SK-N-SH (cell line): ENCODE measurements at regions not wholly inside any gene's neighbourhood (a gene's known extent, or its start where the extent isn't known, plus 50 kb on each side); places are given as distances from the start of the nearest gene placed in this dataset.

Experiments used
- CTCF ChIA-PET: fragments of 300-600, 350-600 bp; formaldehyde crosslinking; extraction: SDS; loops from one replicate; lab custom pipeline; 2021; lab: Yijun Ruan, JAX
- POLR2A ChIA-PET: fragments of 350-600 bp; sonication (Branson Sonifier 250); formaldehyde crosslinking; extraction: SDS; loops from one replicate; lab custom pipeline; 2020; ENCODE audit warnings: antibody characterized with exemption, inconsistent platforms; lab: Yijun Ruan, JAX
- DNase-seq: peaks from one replicate; pipeline ENCODE4 v3.0.0; 2012
- H2AFZ ChIP-seq: fragments of 200-600 bp; sonication (generic); 2 replicates; pipeline ENCODE4 v1.8.1; 2016; ENCODE audit warnings: antibody characterized with exemption, mild to moderate bottlenecking, low read depth
- H3F3A ChIP-seq: fragments of 200-600 bp; sonication (generic); replicated peaks from 2 replicates; pipeline ENCODE3; 2016; ENCODE audit warnings: antibody characterized with exemption, mild to moderate bottlenecking; ENCODE audit not compliant: insufficient read depth
- H3K27ac ChIP-seq, 2 experiments: fragments of 200-500 bp in 1 of 2; fragments of 200-600 bp in 1 of 2; sonication (Bioruptor generic) in 1 of 2; sonication (generic), shearing (Covaris generic) in 1 of 2; 2 replicates each; pipeline versions ENCODE4 v1.5.1 to v1.6.1; 2014 to 2016; ENCODE audit warnings: low read depth in 2 of 2, inconsistent platforms in 1 of 2, low read length in 1 of 2, mild to moderate bottlenecking in 1 of 2, mixed read lengths in 1 of 2
- H3K27me3 ChIP-seq: fragments of 200-600 bp; sonication (generic), shearing (Covaris generic); 2 replicates; pipeline ENCODE4 v1.6.1; 2016; ENCODE audit warnings: mixed run types; ENCODE audit not compliant: insufficient read depth
- H3K36me3 ChIP-seq, 2 experiments: fragments of 200-500 bp in 1 of 2; fragments of 200-600 bp in 1 of 2; sonication (Bioruptor generic) in 1 of 2; sonication (generic) in 1 of 2; replicated peaks in 1 of 2; 2 replicates each; pipeline versions ENCODE3 to v1.5.1; 2014 to 2016; ENCODE audit warnings: low read length in 1 of 2, mild to moderate bottlenecking in 1 of 2; ENCODE audit not compliant: insufficient read depth in 2 of 2, control insufficient read depth in 1 of 2
- H3K4me1 ChIP-seq, 2 experiments: fragments of 200-500 bp in 1 of 2; fragments of 200-600 bp in 1 of 2; sonication (Bioruptor generic) in 1 of 2; sonication (generic), shearing (Covaris generic) in 1 of 2; 2 replicates each; pipeline versions ENCODE4 v1.5.1 to v1.6.1; 2014 to 2016; ENCODE audit warnings: low read depth in 1 of 2, low read length in 1 of 2, mixed run types in 1 of 2; ENCODE audit not compliant: insufficient read depth in 2 of 2, control insufficient read depth in 1 of 2
- H3K4me2 ChIP-seq: fragments of 200-600 bp; sonication (generic), shearing (Covaris generic); 2 replicates; pipeline ENCODE4 v1.6.1; 2017; ENCODE audit warnings: mixed run types
- H3K4me3 ChIP-seq, 2 experiments: fragments of 200-500 bp in 1 of 2; fragments of 200-600 bp in 1 of 2; sonication (Bioruptor generic) in 1 of 2; sonication (generic), shearing (Covaris generic) in 1 of 2; 2 replicates each; pipeline versions ENCODE4 v1.5.1 to v1.8.1; 2014 to 2016; ENCODE audit warnings: low read depth in 2 of 2, inconsistent platforms in 1 of 2, low read length in 1 of 2, mild to moderate bottlenecking in 1 of 2, mixed read lengths in 1 of 2, moderate library complexity in 1 of 2
- H3K79me2 ChIP-seq: fragments of 200-600 bp; sonication (generic); 2 replicates; pipeline ENCODE4 v1.8.1; 2017; ENCODE audit warnings: mild to moderate bottlenecking; ENCODE audit not compliant: insufficient read depth
- H3K9ac ChIP-seq: fragments of 200-600 bp; sonication (generic); 2 replicates; pipeline ENCODE4 v1.6.1; 2017; ENCODE audit warnings: mixed run types
- H3K9me2 ChIP-seq: fragments of 200-600 bp; sonication (generic); 2 replicates; pipeline ENCODE4 v1.6.1; 2017; ENCODE audit warnings: mixed run types
- H3K9me3 ChIP-seq: fragments of 200-600 bp; sonication (generic); 2 replicates; pipeline ENCODE4 v1.6.1; 2017; ENCODE audit warnings: mixed run types, mild to moderate bottlenecking, moderate library complexity
- H4K20me1 ChIP-seq: fragments of 200-600 bp; sonication (generic); 2 replicates; pipeline ENCODE4 v1.6.1; 2017; ENCODE audit warnings: mild to moderate bottlenecking, mixed run types; ENCODE audit not compliant: insufficient read depth
- ELF1 ChIP-seq: IDR thresholded peaks from 2 replicates; pipeline ENCODE4 v1.4.0; 2012
- EP300 ChIP-seq, 2 experiments: IDR thresholded peaks; 2 replicates each; pipeline versions ENCODE4 v1.4.0 to v1.6.1; 2012; ENCODE audit warnings: borderline replicate concordance in 1 of 2, low read depth in 1 of 2, low read length in 1 of 2
- EZH2phosphoT487 ChIP-seq: fragments of 200-600 bp; sonication (generic); IDR thresholded peaks from 2 replicates; pipeline ENCODE4 v1.6.1; 2017; ENCODE audit warnings: low read depth, mixed run types, mild to moderate bottlenecking, antibody characterized with exemption, moderate library complexity, borderline replicate concordance
- FOSL2 ChIP-seq: IDR thresholded peaks from 2 replicates; pipeline ENCODE4 v1.4.0; 2012; ENCODE audit warnings: low read depth, mild to moderate bottlenecking, moderate library complexity, borderline replicate concordance
- FOXJ3 ChIP-seq: sonication (generic); formaldehyde crosslinking; IDR thresholded peaks from 2 replicates; pipeline ENCODE4 v1.5.1; 2020; ENCODE audit warnings: mild to moderate bottlenecking, missing genetic modification reagents
- FOXM1 ChIP-seq: IDR thresholded peaks from 2 replicates; pipeline ENCODE4 v1.4.0; 2012; ENCODE audit warnings: low read depth, mild to moderate bottlenecking
- GATA2 ChIP-seq: sonication (generic); formaldehyde crosslinking; IDR thresholded peaks from 2 replicates; pipeline ENCODE4 v1.5.0; 2020; ENCODE audit warnings: mild to moderate bottlenecking, missing genetic modification reagents
- JUND ChIP-seq: IDR thresholded peaks from 2 replicates; pipeline ENCODE4 v1.4.0; 2012
- MXI1 ChIP-seq: IDR thresholded peaks from 2 replicates; pipeline ENCODE4 v1.6.1; 2012; ENCODE audit warnings: mild to moderate bottlenecking, low read depth, low read length, improper control_type of control experiment
- RAD21 ChIP-seq: IDR thresholded peaks from 2 replicates; pipeline ENCODE4 v1.6.1; 2012; ENCODE audit warnings: mild to moderate bottlenecking, low read length
- REST ChIP-seq: IDR thresholded peaks from 2 replicates; pipeline ENCODE4 v1.6.1; 2012; ENCODE audit warnings: mild to moderate bottlenecking, low read depth, low read length, moderate library complexity
- SMC3 ChIP-seq: IDR thresholded peaks from 2 replicates; pipeline ENCODE4 v1.6.1; 2012; ENCODE audit warnings: low read depth, low read length, improper control_type of control experiment
- TCF12 ChIP-seq: IDR thresholded peaks from 2 replicates; pipeline ENCODE4 v1.4.0; 2012
- USF1 ChIP-seq: IDR thresholded peaks from 2 replicates; pipeline ENCODE4 v1.4.0; 2012; ENCODE audit warnings: low read depth, borderline replicate concordance
- USF2 ChIP-seq: fragments of 150-350 bp; IDR thresholded peaks from 2 replicates; pipeline ENCODE4 v1.6.1; 2017; ENCODE audit warnings: antibody characterized with exemption, low read length, low read depth, borderline replicate concordance
- WGBS: methylation state at CpG from one replicate; pipeline ENCODE4 v1.1.6; 2017; ENCODE audit warnings: low lambda C conversion rate; 5-methylcytosine and 5-hydroxymethylcytosine counted together

GRCh38 chr5:117942861-117943519 is 1045.4 kb downstream of the DTWD2 start:
- ChIA-PET POLR2A (no interaction called here), CTCF (interaction anchor here (1.4 kb wide), 1 partner anchor 10 kb away, joined by 4 read pairs; no protein-coding TSS in a partner anchor)
- 51% methylated on average over 6 of the region's 6 CpGs for WGBS

More at GRCh38 chr5:117942861-117943519, 1045.4 kb downstream of the DTWD2 start:
- Histone ChIP-seq H3K9ac (no peak overlapping the region), H2AFZ (no peak overlapping the region), H3K4me1 (no peaks in the 10 kb centered on the region), H3K27me3 (no peaks in the 10 kb centered on the region), H3K9me2 (no peaks in the 10 kb centered on the region), H3F3A (no peaks in the 10 kb centered on the region), H3K27ac (no peak overlapping the region), H3K4me2 (no peak overlapping the region), H3K36me3 (no peaks in the 10 kb centered on the region), H3K79me2 (no peaks in the 10 kb centered on the region), H4K20me1 (no peaks in the 10 kb centered on the region), H3K4me3 (no peak overlapping the region), H3K9me3 (no peaks in the 10 kb centered on the region)
- TF ChIP-seq MXI1 (no peak), EP300 (IDR thresholded peaks at IDR 0.05; ENCODE audit: borderline replicate concordance in 1 of 2, low read depth in 1 of 2, low read length in 1 of 2) (no peak), FOXJ3 (CRISPR knock-in tag) (no peak), RAD21 (no peak), USF2 (no peak), USF1 (no peak), FOSL2 (no peak), FOXM1 (no peak), EZH2phosphoT487 (no peak), TCF12 (no peak), REST (no peak), GATA2 (CRISPR knock-in tag) (no peak), ELF1 (no peak), SMC3 (no peak), JUND (no peak)
- DNase-seq: no peak
